GM20000 (cell line): ENCODE measurements at regions not wholly inside any gene's neighbourhood (a gene's known extent, or its start where the extent isn't known, plus 50 kb on each side); places are given as distances from the start of the nearest gene placed in this dataset.

ENCODE experiments used
- DNase-seq: peaks from one replicate; pipeline ENCODE4 v3.0.0; 2012; ENCODE audit warnings: low spot score
- CTCF ChIP-seq: IDR thresholded peaks from 2 replicates; pipeline ENCODE4 v1.5.1; 2012; ENCODE audit warnings: mild to moderate bottlenecking, control low read depth; ENCODE audit errors: extremely low read depth, missing control alignments

- no peak for DNase-seq
- TF ChIP-seq CTCF = no peak
Observed at GRCh38 chr6:99026135-99026534, 78.4 kb upstream of the FBXL4 start.

- TF ChIP-seq CTCF = no peak
Observed at GRCh38 chr6:99024089-99024488, 76.3 kb upstream of the FBXL4 start.

GRCh38 chr6:99022039-99022609 lies 74.4 kb upstream of the FBXL4 start:
- DNase-seq = no peak
- TF ChIP-seq CTCF = no peak

More at GRCh38 chr6:99024089-99024488, 76.3 kb upstream of the FBXL4 start:
- no peak for DNase-seq

GRCh38 chr6:99019381-99019780 lies 71.6 kb upstream of the FBXL4 start:
- no peak for DNase-seq
- no peak for TF ChIP-seq CTCF

- no peak for TF ChIP-seq CTCF
- no peak for DNase-seq
Observed at GRCh38 chr6:99017150-99017549, 69.4 kb upstream of the FBXL4 start.

GRCh38 chr6:99016355-99016754 lies 68.6 kb upstream of the FBXL4 start:
- no peak for DNase-seq
- TF ChIP-seq CTCF = no peak

- TF ChIP-seq CTCF = no peak
- DNase-seq = no peak
Observed at GRCh38 chr6:99014061-99014460, 66.3 kb upstream of the FBXL4 start.
